NT2/D1 (cell line): ENCODE measurements at regions not wholly inside any gene's neighbourhood (a gene's known extent, or its start where the extent isn't known, plus 50 kb on each side); places are given as distances from the start of the nearest gene placed in this dataset.

Experiments
- SUZ12 ChIP-seq: IDR thresholded peaks from 2 replicates; pipeline ENCODE4 v1.6.1; 2011; ENCODE audit not compliant: insufficient read length, insufficient read depth; ENCODE audit errors: extremely low read depth
- YY1 ChIP-seq: IDR thresholded peaks from 2 replicates; pipeline ENCODE4 v1.6.1; 2011; ENCODE audit not compliant: insufficient read length, insufficient read depth
- ZNF274 ChIP-seq: IDR thresholded peaks from 2 replicates; pipeline ENCODE4 v1.6.1; 2011; ENCODE audit warnings: mild to moderate bottlenecking, low read depth, low read length

DNA sequence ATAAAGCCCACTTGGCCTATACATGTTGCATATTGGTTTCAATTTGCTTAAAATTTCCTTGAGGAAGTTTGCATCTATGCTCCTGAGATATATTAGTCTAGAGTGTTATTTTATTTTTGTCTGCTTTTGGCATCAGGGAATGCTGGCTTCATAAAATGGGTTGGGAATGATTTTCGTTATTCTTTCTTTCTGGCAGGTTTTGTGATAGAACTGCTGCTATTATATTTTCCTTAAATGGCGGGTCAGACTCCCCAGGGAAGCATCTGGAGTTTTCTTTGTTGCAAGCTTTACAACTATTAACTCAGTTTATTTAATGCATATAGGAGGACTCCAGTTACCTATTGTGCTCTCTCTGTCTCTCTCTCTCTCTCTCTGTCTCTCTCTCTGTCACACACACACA lies 82.0 kb upstream of the WDR17 start:
- TF ChIP-seq YY1 = no peak
- TF ChIP-seq SUZ12 = no peak
- no peak for TF ChIP-seq ZNF274
